Ishikawa (cell line): ENCODE measurements at regions not wholly inside any gene's neighbourhood (a gene's known extent, or its start where the extent isn't known, plus 50 kb on each side); places are given as distances from the start of the nearest gene placed in this dataset.

Experiments
- CEBPB ChIP-seq: IDR thresholded peaks from 2 replicates; pipeline ENCODE4 v1.6.1; 2012
- CREB1 ChIP-seq: IDR thresholded peaks from 2 replicates; pipeline ENCODE4 v1.6.1; 2012; ENCODE audit warnings: low read depth
- EGR1 ChIP-seq: IDR thresholded peaks from 2 replicates; pipeline ENCODE4 v1.6.1; 2012
- EP300 ChIP-seq: IDR thresholded peaks from 2 replicates; pipeline ENCODE4 v1.6.1; 2012; ENCODE audit warnings: borderline replicate concordance
- FOXM1 ChIP-seq: IDR thresholded peaks from 2 replicates; pipeline ENCODE4 v1.6.1; 2012; ENCODE audit warnings: low read depth, borderline replicate concordance
- MAX ChIP-seq: IDR thresholded peaks from 2 replicates; pipeline ENCODE4 v1.6.1; 2012
- NFIC ChIP-seq: IDR thresholded peaks from 2 replicates; pipeline ENCODE4 v1.6.1; 2012
- RAD21 ChIP-seq: IDR thresholded peaks from 2 replicates; pipeline ENCODE4 v1.6.1; 2012; ENCODE audit warnings: low read depth
- REST ChIP-seq: IDR thresholded peaks from 2 replicates; pipeline ENCODE4 v1.6.1; 2012; ENCODE audit warnings: low read depth, mild to moderate bottlenecking
- TAF1 ChIP-seq: IDR thresholded peaks from 2 replicates; pipeline ENCODE4 v1.6.1; 2012; ENCODE audit warnings: low read depth, mild to moderate bottlenecking
- TCF12 ChIP-seq: IDR thresholded peaks from 2 replicates; pipeline ENCODE4 v1.6.1; 2012; ENCODE audit warnings: low read depth
- TEAD4 ChIP-seq: IDR thresholded peaks from 2 replicates; pipeline ENCODE4 v1.6.1; 2012
- USF1 ChIP-seq: IDR thresholded peaks from 2 replicates; pipeline ENCODE4 v1.6.1; 2012
- YY1 ChIP-seq: IDR thresholded peaks from 2 replicates; pipeline ENCODE4 v1.6.1; 2012; ENCODE audit warnings: low read depth
- ZBTB7A ChIP-seq: IDR thresholded peaks from 2 replicates; pipeline ENCODE4 v1.6.1; 2012; ENCODE audit warnings: low read depth

- TF ChIP-seq TAF1 (no peak), YY1 (no peak), EP300 (no peak), MAX (no peak), TCF12 (no peak), USF1 (no peak), CREB1 (no peak), CEBPB (no peak), TEAD4 (no peak), REST (no peak), EGR1 (no peak), ZBTB7A (no peak), RAD21 (no peak), NFIC (no peak), FOXM1 (no peak)
These were observed 175.2 kb upstream of the NREP start for GRCh38 chr5:111932199-111932598.

- TF ChIP-seq REST (no peak), TEAD4 (no peak), TAF1 (no peak), TCF12 (no peak), CEBPB (peak; percentile 52; the same call in 1 of the 2 replicates), USF1 (no peak), YY1 (no peak)
These were observed 174.7 kb upstream of the NREP start for GRCh38 chr5:111931655-111932054.

- no peak for TF ChIP-seq EP300
- no peak for TF ChIP-seq USF1
- no peak for TF ChIP-seq REST
- TF ChIP-seq NFIC, result no peak
These were observed 174.0 kb upstream of the NREP start for GRCh38 chr5:111930905-111931461.

- TF ChIP-seq TCF12, result no peak
- no peak for TF ChIP-seq NFIC
- no peak for TF ChIP-seq ZBTB7A
- TF ChIP-seq REST, result no peak
- TF ChIP-seq CREB1, result no peak
- no peak for TF ChIP-seq MAX
- no peak for TF ChIP-seq USF1
- no peak for TF ChIP-seq EGR1
These were observed 173.5 kb upstream of the NREP start for GRCh38 chr5:111930449-111930848.
